ENCODE measurements at regions not wholly inside any gene's neighbourhood (a gene's known extent, or its start where the extent isn't known, plus 50 kb on each side); places are given as distances from the start of the nearest gene placed in this dataset.

DNA sequence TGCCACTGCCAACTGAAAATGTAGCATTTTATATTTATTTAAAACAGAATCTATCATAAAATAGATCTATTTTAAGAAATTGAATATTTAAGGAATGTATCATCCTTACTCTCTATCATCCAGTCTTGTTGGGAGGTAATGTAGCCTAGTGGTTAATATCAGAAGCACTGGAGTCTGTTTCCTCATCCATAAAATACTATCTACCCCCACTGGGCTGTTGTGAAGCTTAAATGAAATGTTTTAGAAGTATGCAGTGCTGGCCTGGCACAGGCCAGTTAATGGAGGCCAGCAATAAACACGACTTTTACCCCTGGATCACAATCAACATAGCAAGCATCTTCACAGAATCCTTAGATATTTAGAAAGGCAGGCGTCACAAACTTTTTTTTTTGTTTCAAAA is 188.0 kb downstream of the CAND1 start:
- POLR2A ChIA-PET = no interaction called here
- H4K20me1 ChIP-seq (replicated peaks; ENCODE audit: control insufficient read depth, extremely low read depth, insufficient read depth, low read length) = no peaks in the 10 kb centered on the region
- DNase-seq (ENCODE audit: low read depth, low spot score) (no peak), FAIRE-seq (no peak)
- H3K4me1 ChIP-seq (ENCODE audit: control insufficient read depth, extremely low read depth, insufficient read depth, low read length) = no peaks in the 10 kb centered on the region
- H3K9me1 ChIP-seq (replicated peaks; ENCODE audit: control insufficient read depth, extremely low read depth, insufficient read depth, low read length) = no peaks in the 10 kb centered on the region
- dilution Hi-C loops (cut with MboI; ENCODE audit: extremely low pct_ligation_motif_present, low sequenced_read_pairs) (no loop called here), intact Hi-C loops (cut with micrococcal nuclease) (no loop called here)
- no peaks in the 10 kb centered on the region for H3K79me2 ChIP-seq (ENCODE audit: control insufficient read depth, insufficient read depth, low read length)
- H3K36me3 ChIP-seq (ENCODE audit: control insufficient read depth in 2 of 2, extremely low read depth in 1 of 2, insufficient read depth in 2 of 2, low read length in 2 of 2) = no peaks in the 10 kb centered on the region
- H3K9me3 ChIP-seq (replicated peaks; ENCODE audit: control insufficient read depth, insufficient read depth, low read length) = no peaks in the 10 kb centered on the region
- H3K27ac ChIP-seq (ENCODE audit: insufficient read depth, low read depth, low read length) = no peak overlapping the region
- no peak overlapping the region for H3K9ac ChIP-seq (replicated peaks; ENCODE audit: extremely low read depth, insufficient read depth, low read length)
- H2AFZ ChIP-seq (ENCODE audit: low read depth, low read length) = no peak overlapping the region
- H3K27me3 ChIP-seq (ENCODE audit: control insufficient read depth in 2 of 2, insufficient read depth in 2 of 2, low read length in 2 of 2) = no peaks in the 10 kb centered on the region
- BruUV-seq (replicated peaks) = no TSS peak
- no peak overlapping the region for H3K4me3 ChIP-seq (replicated peaks in 1 of 3; ENCODE audit: insufficient read depth in 1 of 3, low read depth in 1 of 3, low read length in 3 of 3)
- TF ChIP-seq EZH2 (IDR thresholded peaks at IDR 0.05; ENCODE audit: borderline replicate concordance, low read depth, low read length, severe bottlenecking) (no peak), POLR2A (IDR thresholded peaks at IDR 0.05; ENCODE audit: low read depth, low read length) (no peak), GATA2 (IDR thresholded peaks at IDR 0.05; ENCODE audit: insufficient read depth, insufficient read length, low read depth, low read length) (no peak), FOS (IDR thresholded peaks at IDR 0.05; ENCODE audit: borderline replicate concordance, insufficient read depth, low read length) (no peak), POLR2AphosphoS5 (IDR thresholded peaks at IDR 0.05; ENCODE audit: insufficient read depth, low read depth, low read length) (no peak), MYC (IDR thresholded peaks at IDR 0.05; ENCODE audit: low read depth, low read length) (no peak), JUN (IDR thresholded peaks at IDR 0.05; ENCODE audit: borderline replicate concordance, insufficient read depth, insufficient read length, low read depth) (no peak)
- TF ChIP-seq, protein P1, sequence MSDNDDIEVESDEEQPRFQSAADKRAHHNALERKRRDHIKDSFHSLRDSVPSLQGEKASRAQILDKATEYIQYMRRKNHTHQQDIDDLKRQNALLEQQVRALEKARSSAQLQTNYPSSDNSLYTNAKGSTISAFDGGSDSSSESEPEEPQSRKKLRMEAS (IDR thresholded peaks at IDR 0.05; ENCODE audit: insufficient read depth, insufficient read length) = no peak
- TF ChIP-seq, protein P2, sequence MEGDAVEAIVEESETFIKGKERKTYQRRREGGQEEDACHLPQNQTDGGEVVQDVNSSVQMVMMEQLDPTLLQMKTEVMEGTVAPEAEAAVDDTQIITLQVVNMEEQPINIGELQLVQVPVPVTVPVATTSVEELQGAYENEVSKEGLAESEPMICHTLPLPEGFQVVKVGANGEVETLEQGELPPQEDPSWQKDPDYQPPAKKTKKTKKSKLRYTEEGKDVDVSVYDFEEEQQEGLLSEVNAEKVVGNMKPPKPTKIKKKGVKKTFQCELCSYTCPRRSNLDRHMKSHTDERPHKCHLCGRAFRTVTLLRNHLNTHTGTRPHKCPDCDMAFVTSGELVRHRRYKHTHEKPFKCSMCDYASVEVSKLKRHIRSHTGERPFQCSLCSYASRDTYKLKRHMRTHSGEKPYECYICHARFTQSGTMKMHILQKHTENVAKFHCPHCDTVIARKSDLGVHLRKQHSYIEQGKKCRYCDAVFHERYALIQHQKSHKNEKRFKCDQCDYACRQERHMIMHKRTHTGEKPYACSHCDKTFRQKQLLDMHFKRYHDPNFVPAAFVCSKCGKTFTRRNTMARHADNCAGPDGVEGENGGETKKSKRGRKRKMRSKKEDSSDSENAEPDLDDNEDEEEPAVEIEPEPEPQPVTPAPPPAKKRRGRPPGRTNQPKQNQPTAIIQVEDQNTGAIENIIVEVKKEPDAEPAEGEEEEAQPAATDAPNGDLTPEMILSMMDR (IDR thresholded peaks at IDR 0.05; ENCODE audit: extremely low read depth in 1 of 2, insufficient read depth in 1 of 2, low read depth in 1 of 2, low read length in 2 of 2) = no peak
- CTCF ChIA-PET = no interaction called here
- no peak overlapping the region for H3K4me2 ChIP-seq (ENCODE audit: insufficient read depth, low read length)
